NCI-H82 (cell line): ENCODE measurements at regions not wholly inside any gene's neighbourhood (a gene's known extent, or its start where the extent isn't known, plus 50 kb on each side); places are given as distances from the start of the nearest gene placed in this dataset.

Experiments used
- DNase-seq: peaks from one replicate; lab custom pipeline; 2025; lab: John Stamatoyannopoulos, UW

GRCh38 chr1:106962591-106962990 lies 93.9 kb upstream of the PRMT6 start:
- no peak for DNase-seq

DNA sequence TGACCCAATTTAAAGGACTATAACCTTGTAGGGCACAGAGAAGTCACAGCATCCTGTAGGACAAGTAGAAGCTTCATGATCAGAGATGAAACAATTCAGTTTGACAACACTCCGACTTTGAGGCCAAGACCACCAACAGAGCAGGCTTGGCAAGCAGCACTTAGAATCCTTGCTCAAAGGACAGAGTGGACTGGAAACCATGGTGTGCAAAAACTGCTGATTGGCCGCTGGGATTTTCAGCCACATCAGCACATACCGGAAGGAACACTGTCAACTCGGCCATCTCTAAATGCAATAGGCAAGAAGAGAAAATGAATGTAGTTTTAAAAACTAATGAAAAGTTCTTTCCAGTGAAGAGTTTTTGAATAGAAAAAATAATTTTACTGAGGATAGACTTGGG lies 92.0 kb upstream of the PRMT6 start:
- DNase-seq, result no peak

DNA sequence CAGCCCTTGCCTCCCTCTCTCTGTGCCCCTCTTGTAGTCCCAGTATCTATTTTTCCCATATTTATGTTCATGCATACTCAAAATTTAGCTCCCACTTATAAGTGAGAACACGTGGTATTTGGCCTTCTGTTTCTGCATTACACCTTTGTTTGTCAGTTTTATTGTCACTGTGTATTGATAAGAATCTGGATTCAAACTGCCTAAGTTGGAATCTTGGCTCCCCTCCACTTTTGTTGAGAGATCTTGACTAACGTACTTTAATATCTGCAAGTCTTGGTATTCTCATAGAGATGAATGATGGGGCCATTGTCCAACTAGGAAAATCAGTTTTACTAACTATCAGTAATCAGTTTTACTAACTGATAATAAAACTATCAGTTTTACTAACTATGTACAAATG lies 87.8 kb upstream of the PRMT6 start:
- no peak for DNase-seq

DNA sequence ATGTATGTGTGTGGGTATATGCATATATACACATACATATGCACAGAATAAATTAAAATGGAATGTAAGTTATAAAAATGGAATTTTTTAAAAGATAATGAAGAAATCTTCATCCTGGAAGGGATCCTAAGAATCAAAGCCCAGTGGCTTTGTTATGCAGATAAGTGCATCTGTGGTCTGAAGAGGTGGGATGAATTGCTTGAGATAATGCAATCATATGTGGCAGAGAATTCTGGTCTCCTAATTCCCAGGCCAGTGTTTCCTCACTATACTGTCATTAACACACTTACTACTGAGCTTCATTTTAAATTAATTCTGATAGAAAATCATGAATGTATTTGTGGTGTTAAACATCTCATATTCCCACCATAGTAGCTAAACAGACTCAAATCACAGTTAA lies 86.7 kb upstream of the PRMT6 start:
- peak; percentile 28 for DNase-seq

DNA sequence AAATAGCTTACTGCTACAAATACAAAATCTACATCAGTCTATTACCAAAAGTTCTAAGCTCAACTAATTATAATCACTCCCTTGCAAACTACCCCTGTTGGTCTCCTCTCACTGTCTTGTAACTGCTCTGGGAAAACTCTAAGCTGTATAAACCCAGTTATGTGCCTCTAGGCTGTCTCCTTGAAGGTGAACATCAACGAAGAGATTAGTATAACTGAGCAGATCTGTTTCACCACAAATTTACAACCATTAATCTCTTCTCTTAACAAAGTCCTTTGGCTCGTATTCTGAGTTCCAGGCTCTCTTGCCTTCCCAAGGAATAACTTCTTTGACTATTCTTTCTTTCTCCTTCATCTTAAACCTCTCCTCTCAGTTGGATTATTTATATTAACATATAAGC lies 84.4 kb upstream of the PRMT6 start:
- DNase-seq, result peak; percentile 35

DNA sequence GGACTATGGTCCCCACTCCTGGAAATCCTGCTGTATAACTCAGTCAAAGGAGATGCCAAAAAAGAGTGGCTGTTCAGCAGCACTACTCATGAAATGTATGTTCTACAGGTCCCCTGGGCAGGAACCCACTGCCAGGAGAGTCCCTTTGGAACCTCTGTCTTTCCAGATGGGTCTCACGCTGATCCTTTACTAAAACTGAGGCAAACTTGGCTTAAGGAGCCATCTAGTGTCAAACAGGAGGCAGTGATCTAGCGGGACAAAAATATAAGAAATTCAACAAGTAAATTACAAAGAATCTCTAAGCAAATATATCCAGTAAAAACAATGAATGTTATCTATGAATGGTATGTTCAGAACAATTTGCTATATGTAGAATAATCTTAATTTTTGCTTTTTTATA lies 80.5 kb upstream of the PRMT6 start:
- peak; percentile 14 for DNase-seq

DNA sequence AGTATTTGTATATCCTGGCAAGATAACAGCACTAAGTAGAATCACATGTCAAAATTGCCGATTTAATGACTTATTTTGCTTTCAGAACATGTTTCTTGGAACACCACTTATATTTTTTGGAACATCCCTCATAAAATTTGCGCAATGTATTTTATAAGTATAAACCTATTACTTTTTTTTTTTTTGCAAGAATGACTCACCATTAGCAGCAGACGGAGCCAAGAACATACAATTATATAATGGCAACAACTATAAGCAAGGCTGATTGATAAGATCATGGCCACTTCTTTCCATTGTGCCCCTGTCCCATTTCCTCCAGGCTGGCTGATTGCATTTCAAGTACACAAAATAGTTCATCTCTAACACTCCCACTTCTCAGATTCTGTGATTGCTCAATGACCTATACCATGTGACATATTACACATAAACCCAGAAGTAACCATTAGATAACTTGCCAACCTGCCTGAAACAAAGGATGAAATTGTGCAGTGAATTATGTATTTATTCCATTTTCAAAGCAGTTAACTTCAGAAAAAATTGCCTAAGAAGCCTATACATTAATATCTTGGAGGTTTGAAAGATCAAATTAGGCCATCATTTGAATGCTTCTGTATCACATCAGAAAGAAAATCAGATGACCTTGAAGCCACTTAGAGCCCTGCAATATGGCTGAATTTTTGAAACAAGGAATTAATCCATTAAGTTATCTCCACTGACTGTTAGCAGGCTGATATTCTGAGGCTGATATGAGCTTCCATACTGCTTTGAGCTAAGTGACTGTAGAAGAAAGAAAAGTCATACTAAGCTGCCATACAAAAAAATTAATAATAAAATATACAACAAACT lies 77.8 kb upstream of the PRMT6 start:
- DNase-seq, result no peak

DNA sequence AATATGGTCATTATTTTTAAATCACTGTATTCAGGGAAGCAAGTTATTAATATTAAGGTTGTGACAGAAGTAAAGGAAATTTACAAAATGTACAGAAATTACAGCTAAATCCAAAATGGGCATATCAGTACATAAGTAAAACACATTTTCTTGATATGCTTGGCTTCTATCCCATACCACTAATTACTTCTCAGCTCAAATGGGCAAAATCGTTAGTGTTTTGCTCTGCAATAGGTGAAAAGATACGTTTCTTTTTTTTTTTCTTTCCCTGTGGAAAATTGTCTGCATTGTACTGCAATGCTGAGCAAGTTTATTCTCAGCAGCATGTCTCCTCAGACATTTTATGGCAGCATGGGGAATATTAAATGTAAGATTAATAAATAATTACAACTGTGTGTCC lies 77.1 kb upstream of the PRMT6 start:
- DNase-seq, result no peak

DNA sequence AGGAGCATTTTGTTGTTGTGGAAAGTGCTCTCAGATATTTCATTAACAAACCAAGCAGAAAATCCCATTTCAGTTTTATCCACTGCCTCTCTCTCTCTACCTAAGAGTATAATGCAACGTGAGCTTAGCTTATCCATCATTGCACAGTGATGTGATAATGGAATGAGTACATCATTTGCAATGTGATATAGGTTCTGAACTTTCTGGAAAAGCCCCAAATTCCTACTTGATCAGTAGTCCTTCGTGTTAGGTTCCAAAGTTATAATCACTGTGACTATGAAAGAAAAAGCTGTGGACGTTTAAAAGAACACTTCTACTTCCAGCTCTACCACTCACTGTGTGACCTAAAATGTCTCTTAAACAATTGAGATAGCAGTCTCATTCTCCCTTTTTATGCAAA lies 76.4 kb upstream of the PRMT6 start:
- peak; percentile 17 for DNase-seq

DNA sequence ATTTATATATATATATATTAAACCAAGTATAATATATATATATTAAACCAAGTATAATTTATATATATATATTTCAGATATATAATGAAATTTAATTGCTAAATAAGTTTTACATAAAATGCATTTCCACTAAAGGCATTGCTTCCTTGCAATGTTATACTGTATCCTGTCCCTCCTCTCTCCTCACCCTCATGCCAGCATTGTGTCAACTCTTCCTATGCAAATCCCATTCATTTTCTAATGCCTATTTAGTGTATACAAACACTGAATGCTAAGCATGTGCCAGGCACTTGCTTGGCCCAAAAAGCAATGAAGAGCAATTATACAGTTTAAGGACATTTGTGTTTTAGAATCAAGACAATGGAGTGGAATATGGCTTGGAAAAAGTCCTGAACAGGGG lies 71.7 kb upstream of the PRMT6 start:
- DNase-seq, result no peak

DNA sequence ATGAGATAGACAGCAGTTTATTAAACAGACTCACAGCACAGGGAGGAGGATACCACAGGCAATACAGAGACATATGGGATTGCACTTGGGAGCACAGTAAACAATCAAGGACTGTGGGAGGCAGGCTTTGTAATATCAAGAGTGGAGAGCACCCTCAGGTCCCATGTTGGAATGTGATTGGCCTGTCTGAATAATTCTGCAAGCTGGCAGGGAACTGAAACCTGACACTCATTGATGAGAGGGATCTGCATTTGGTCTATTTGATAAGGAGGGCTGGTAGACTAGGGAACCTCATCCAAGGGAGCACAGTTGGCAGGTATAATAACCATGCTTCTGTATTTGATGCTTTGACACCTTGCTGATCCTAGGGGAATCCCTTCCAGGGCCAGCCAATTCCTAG lies 69.9 kb upstream of the PRMT6 start:
- DNase-seq, result peak; percentile 9

DNA sequence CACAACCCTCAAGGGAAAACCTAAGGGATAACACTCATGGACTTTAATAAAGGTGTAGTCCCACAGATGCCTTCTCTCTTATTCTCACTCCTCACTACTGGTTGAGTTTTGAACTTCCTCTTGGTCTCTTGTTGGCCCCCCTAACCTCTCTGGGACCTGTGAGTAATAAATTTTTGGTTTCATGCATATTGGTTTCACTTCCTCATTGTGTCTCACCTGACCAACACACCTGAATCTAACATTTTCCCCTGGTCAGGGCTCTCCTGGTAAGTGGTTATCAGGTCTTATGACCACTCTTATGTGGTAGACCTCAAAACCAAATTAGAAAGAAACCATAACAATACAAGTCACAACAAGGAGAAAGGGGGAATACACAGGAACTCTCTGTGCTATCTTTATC lies 60.5 kb upstream of the PRMT6 start:
- no peak for DNase-seq

DNA sequence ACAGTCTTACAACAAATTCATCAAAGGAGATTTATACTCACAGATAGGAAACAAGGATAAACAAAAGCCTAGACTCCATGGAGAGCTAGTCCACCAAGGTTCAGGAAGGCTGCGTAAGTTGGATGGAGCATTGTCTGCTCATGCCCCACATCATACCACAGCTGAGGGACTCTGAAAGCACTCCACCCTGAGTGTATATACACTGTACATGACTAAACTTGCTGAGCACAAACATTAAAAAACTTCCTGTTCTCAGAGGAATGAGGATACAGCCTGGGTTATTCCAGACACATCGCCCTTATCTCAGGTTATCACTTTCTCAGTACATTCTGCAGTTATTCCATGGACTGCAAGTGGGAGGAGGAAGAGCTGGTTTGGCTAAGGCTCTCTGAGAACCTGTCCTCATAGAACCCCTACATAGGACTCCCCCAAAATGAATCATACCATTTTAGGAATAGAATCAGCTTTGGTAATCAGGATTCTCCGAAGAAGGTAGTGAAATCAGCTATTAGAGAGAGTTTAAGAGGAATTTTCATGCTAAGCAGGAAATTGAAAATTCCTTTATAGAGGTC lies 58.0 kb upstream of the PRMT6 start:
- DNase-seq, result no peak

DNA sequence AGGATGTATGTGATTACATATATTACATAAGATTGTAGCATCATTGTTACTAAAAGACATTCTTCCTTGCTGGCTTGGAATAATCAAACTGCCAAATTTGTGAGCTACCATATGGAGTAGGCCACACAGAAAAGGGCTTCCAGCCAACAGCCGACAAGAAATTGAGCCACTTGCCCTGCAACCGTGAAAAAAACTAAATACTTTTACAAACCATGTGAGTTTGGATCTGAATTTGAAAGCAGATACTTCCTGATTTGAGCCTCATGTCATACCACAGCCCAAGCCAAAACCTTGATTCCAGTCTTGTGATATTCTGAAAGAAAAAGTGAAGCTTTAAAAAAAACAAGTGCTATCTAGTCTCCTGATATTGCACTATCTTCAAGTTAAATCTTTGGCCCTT lies 55.6 kb upstream of the PRMT6 start:
- DNase-seq, result no peak

- no peak for DNase-seq
Measured at GRCh38 chr1:107003972-107004371, 52.5 kb upstream of the PRMT6 start.

GRCh38 chr1:107004421-107004820 lies 52.1 kb upstream of the PRMT6 start:
- no peak for DNase-seq
